Left cardiac atrium (tissue), 4 donors: ENCODE measurements at regions not wholly inside any gene's neighbourhood (a gene's known extent, or its start where the extent isn't known, plus 50 kb on each side); places are given as distances from the start of the nearest gene placed in this dataset.

Experiments used
- ATAC-seq, 2 donors: fragments of 200-7000 bp; cut with Tn5 transposase; one replicate each; pipeline ENCODE4 v1.9.1; 2020; ENCODE audit warnings: mild to moderate bottlenecking in 2 of 2, moderate library complexity in 2 of 2
- DNase-seq: peaks from one replicate; pipeline ENCODE4 v3.0.0-alpha.2; 2020
- intact Hi-C, 2 donors: fragments of 100-400 bp; cut with DNase I; formaldehyde crosslinking; loops; one replicate each; pipeline versions ENCODE4 v1.14.1 to v1.15.1; 2022 to 2023
- donor health status: DM: no; HTN: yes; CAD: no.
- donor health status: DM: no; HTN: yes; CAD: no; lungs with severe emphysema.
- donor health status: DM: yes; HTN: yes; CAD: no.
- donor health status: Dilated cardiomyopathy.

- ATAC-seq (no peak), DNase-seq (no peak)
- intact Hi-C loops: no loop called here
These were observed 420.8 kb downstream of the NPHP4 start for GRCh38 chr1:5571438-5571837.

GRCh38 chr1:5570931-5571330, 421.3 kb downstream of the NPHP4 start:
- ATAC-seq (no peak), DNase-seq (no peak)
- intact Hi-C loops: no loop called here

- intact Hi-C loops: no loop called here
- ATAC-seq (no peak), DNase-seq (no peak)
These were observed 423.9 kb downstream of the NPHP4 start for GRCh38 chr1:5568321-5568720.

- no peak for ATAC-seq
- DNase-seq: no peak
- intact Hi-C loops: no loop called here
These were observed 424.4 kb downstream of the NPHP4 start for GRCh38 chr1:5567839-5568238.

- intact Hi-C loops: no loop called here
- ATAC-seq (no peak), DNase-seq (no peak)
These were observed 425.3 kb downstream of the NPHP4 start for GRCh38 chr1:5566924-5567323.

- intact Hi-C loops: no loop called here
- DNase-seq (no peak), ATAC-seq (no peak)
These were observed 426.7 kb downstream of the NPHP4 start for GRCh38 chr1:5565281-5566125.

GRCh38 chr1:5564578-5565257, 427.5 kb downstream of the NPHP4 start:
- DNase-seq (no peak), ATAC-seq (no peak)
- intact Hi-C loops: no loop called here

DNA sequence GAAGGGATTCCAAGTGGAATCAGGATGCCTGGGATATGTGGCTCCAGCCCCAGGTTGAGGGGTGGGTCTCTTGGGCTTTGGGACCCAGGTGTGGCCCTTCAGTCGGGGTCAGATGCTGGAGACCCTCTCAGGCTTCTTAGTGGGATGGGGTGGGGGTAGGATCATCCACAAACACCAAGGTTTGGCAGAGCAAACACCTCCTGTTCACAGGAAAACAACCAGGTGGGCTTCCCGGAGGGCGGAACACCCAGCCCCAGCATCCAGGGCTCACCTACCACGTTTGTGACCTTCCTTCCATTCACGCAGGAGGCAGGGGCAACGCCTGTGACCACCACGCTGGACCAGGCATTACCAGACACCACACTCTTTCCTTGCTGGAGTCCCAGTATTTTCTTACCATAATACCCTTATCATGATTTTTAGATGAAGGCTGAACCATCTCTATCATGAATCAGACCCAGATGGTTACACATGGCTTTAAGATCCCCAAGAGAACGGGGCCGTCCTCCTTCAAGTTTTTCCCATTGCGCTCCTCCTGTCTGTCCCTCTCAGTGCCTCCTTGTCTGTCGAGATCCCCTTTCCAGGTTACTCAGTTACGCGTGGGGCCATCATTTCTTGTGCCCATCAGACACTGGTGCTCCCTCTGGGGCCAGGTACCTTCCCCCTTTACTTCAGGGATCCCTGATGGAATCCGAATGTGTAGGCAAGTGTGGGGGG, 428.2 kb downstream of the NPHP4 start:
- ATAC-seq (no peak), DNase-seq (no peak)
- intact Hi-C loops: no loop called here

- ATAC-seq: no peak
- intact Hi-C loops: no loop called here
These were observed 429.5 kb downstream of the NPHP4 start for GRCh38 chr1:5562769-5563168.

DNA sequence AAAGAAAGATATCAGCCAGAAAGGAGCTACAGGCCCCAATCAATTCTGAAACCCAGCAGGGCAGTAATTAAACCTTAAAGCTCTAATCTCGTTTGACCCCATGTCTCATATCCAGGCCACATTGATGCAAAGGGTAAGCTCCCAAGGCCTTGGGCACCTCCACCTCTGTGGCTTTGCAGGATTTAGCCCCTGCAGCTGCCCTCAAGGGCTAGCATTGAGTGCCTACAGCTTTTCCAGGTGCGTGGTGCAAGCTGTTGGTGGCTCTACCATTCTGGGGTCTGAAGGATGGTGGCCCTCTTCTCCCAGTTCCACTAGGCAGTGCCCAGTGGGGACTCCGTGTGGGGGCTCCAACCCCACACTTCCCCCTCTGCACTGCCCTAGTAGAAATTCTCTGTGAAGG, 429.9 kb downstream of the NPHP4 start:
- DNase-seq: no peak
- intact Hi-C loops: no loop called here
- no peak for ATAC-seq

More at GRCh38 chr1:5562769-5563168, 429.5 kb downstream of the NPHP4 start:
- DNase-seq: no peak

DNA sequence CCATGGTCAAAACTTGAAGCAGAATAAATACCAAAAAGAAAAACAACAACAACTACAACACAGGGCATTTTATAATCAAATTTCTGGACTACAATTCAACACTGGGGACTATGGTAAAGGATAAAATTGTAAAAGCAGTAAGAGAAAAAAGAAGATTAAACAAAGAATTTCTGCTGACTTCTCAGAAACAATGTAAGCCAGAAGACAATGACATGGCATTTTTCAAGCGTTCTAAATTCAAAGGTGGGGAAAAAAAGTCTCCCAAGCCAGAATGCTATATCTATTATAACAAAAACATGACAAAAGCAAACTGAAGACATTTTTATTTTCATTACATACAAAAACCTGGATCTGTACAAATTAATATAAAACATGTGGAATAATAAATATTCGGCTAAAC, 433.1 kb downstream of the NPHP4 start:
- intact Hi-C loops: no loop called here
- DNase-seq (no peak), ATAC-seq (no peak)

GRCh38 chr1:5555853-5556252, 436.4 kb downstream of the NPHP4 start:
- intact Hi-C loops: no loop called here
- ATAC-seq (no peak), DNase-seq (no peak)

GRCh38 chr1:5554784-5555183, 437.4 kb downstream of the NPHP4 start:
- ATAC-seq: no peak
- intact Hi-C loops: no loop called here
- no peak for DNase-seq

DNA sequence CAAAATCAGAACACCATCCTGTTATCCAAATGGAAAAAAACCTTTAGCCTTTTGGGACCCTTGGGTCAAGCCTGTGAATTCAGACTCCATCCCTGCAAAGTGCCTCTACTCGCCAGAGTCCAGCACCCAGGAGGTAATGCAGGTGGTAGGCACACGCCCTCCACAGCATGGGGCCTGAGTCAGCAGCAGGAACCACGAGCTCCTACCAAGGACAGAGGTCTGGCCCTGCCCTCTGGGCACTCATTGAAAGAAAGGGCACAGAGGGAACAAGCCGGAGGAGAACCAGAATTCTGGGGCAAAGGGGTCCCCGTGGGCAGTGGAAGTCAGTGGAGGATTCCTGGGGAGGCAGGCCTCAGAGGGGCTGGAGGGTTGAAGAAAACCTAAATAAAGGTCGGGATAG, 438.1 kb downstream of the NPHP4 start:
- DNase-seq (no peak), ATAC-seq (no peak)
- intact Hi-C loops: no loop called here

GRCh38 chr1:5552787-5553484, 439.3 kb downstream of the NPHP4 start:
- intact Hi-C loops: no loop called here
- DNase-seq: no peak
- no peak for ATAC-seq

DNA sequence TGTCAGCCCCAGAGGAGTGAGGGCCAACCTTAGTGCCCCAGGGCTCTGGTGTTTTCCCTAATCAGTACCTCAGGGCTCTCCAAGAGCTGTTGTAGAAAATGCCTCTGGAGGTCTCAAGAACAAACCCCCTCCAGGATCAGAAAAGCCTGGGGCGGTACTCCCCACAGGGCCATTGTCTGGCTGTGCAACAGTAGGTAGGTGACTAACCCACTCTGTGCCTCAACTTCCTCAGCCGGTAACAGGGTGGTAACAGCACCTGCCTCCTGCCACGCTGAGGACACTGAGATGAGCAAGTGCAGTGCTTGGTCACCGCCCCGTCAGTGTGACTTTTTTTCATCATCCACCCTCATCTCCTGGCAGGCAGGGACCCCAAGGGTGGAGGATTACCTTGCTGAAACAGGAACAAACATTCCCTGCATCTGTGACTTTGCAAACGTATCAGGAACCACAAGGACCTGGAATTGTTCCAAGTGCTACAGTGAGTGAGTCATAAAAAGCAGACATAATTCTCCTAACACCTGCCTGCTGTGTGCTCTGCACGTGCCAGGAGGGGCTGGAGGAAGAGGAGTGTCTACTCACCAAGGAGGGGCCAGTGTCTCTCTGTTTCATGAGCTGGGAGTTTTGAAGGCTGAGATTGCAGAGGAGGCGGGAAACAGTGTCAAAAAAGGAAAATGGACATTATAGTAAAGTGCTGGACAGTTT, 440.8 kb downstream of the NPHP4 start:
- ATAC-seq (no peak), DNase-seq (no peak)
- intact Hi-C loops: no loop called here

DNA sequence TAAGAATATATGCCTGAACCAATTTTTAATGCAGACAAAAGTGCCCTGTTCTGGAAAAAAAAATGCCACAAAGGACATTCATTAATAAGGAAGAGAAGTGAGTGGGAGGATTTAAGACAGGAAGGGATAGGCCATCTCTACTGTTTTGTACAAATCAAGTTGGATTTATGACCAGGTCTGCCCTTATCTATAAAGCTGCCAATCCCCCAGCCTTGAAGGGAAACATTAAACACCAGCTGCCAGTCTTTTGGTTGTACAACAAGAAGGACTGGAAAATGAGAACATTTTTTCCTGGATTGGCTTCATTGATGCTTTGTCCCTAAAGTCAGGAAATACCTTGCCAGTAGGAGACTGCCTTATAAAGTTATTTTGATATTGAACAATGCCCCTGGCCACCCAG, 444.0 kb downstream of the NPHP4 start:
- no peak for DNase-seq
- no peak for ATAC-seq
- intact Hi-C loops: no loop called here

GRCh38 chr1:5543235-5543634, 449.0 kb downstream of the NPHP4 start:
- intact Hi-C loops: no loop called here
- ATAC-seq (no peak), DNase-seq (no peak)

DNA sequence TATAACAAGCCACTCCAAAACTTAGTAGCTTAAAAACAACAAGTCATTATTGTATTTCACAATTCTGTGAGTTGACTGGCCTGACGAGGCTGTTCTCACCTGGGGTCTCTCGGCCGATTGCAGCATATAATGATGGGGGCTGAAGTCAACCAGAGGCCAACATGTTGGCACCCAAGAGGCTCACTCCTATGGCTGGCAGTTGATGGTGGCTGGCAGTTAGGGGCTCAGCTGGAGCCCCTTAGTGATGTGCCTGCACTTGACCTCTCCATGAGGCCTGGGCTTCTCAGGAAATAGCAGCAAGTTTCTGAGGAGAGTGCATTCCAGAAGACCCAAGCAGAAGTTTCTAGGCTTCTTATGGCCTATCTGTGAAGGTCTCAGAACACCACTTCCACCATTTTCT, 459.4 kb downstream of the NPHP4 start:
- DNase-seq: no peak
- no peak for ATAC-seq
- intact Hi-C loops: no loop called here
